ENCODE measurements at regions not wholly inside any gene's neighbourhood (a gene's known extent, or its start where the extent isn't known, plus 50 kb on each side); places are given as distances from the start of the nearest gene placed in this dataset.

DNA sequence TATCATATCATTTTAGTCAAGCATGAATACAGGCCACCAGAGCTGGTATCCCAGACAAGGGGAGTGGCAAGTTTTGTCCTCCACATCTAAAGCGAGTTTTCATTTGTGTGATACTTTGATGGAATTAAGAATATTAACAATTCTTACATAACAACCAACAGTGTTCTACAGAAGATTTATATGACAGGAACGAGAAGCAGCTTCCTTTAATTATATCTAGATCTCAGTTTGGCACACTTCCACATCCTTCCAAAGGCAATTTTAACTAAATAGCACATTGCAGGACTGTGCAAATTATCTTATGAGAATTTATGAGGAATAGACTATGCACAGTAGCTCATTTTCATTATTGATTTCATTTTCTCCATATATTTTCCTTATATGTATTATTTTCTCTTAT is 121.2 kb upstream of the GUCY1A1 start:
- no peak overlapping the region for H3K27ac ChIP-seq
- CTCF ChIA-PET: no interaction called here
- no peak for DNase-seq (ENCODE audit: low spot score)
- TF ChIP-seq, protein P1, sequence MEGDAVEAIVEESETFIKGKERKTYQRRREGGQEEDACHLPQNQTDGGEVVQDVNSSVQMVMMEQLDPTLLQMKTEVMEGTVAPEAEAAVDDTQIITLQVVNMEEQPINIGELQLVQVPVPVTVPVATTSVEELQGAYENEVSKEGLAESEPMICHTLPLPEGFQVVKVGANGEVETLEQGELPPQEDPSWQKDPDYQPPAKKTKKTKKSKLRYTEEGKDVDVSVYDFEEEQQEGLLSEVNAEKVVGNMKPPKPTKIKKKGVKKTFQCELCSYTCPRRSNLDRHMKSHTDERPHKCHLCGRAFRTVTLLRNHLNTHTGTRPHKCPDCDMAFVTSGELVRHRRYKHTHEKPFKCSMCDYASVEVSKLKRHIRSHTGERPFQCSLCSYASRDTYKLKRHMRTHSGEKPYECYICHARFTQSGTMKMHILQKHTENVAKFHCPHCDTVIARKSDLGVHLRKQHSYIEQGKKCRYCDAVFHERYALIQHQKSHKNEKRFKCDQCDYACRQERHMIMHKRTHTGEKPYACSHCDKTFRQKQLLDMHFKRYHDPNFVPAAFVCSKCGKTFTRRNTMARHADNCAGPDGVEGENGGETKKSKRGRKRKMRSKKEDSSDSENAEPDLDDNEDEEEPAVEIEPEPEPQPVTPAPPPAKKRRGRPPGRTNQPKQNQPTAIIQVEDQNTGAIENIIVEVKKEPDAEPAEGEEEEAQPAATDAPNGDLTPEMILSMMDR (conservative IDR thresholded peaks at IDR 0.05; ENCODE audit: low read depth): no peak
- POLR2A ChIA-PET (ENCODE audit: low non-redundant PET): no interaction called here

DNA sequence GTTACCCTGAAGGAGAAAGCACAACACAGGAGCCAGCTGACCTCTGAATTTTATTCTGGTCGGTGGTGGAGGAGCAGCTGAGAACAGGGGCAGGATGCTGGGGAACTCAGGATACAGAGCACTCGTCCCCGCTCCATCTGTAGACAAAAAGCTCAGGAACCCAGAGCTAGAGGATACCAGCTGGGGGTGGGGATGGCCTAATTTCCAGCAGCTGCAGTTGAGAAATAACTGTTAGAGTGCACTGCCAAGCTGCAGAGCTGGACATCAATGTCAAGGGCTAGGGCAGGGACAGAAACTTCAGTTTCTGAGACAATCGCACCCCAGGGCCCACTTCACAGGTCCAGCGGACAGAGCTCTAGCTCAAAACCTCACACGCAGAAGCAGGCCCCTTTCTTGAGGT is 122.1 kb upstream of the GUCY1A1 start:
- no peak overlapping the region for H3K27ac ChIP-seq
- ChIA-PET CTCF (no interaction called here), POLR2A (ENCODE audit: low non-redundant PET) (no interaction called here)
- TF ChIP-seq, protein P1 (conservative IDR thresholded peaks at IDR 0.05; ENCODE audit: low read depth): no peak
- no peak for DNase-seq (ENCODE audit: low spot score)

DNA sequence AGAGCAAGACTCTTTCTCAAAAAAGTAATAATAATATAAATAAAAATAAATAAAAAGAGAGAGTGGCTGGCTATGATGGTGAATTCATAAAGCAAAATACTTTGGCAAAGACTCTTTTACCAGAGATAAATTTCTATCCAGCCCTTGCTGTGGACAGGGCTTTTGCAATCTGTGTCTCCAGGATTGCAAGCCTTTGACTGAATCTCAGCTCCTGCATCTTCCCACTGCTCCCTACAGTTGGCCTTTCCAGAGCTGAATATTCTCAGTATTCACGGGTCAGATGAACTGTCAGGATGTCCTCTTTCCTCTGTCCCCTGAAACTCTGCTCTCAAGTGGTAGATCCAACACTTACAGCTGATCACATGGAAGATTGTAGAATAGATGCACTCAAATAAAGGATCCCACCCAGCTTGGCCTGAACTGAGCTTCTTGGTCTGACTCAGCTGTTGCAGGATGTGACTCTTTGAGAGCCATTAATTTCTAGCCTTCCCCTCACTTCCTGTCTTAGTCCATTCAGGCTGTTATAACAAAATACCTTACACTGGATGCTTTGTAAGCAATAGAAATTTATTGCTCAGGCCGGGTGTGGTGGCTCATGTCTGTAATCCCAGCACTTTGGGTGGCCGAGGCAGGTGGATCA is 123.4 kb upstream of the GUCY1A1 start:
- ChIA-PET POLR2A (ENCODE audit: low non-redundant PET) (no interaction called here), CTCF (no interaction called here)
- DNase-seq (ENCODE audit: low spot score): no peak
- TF ChIP-seq, protein P1 (conservative IDR thresholded peaks at IDR 0.05; ENCODE audit: low read depth): no peak
- H3K27ac ChIP-seq: no peak overlapping the region

DNA sequence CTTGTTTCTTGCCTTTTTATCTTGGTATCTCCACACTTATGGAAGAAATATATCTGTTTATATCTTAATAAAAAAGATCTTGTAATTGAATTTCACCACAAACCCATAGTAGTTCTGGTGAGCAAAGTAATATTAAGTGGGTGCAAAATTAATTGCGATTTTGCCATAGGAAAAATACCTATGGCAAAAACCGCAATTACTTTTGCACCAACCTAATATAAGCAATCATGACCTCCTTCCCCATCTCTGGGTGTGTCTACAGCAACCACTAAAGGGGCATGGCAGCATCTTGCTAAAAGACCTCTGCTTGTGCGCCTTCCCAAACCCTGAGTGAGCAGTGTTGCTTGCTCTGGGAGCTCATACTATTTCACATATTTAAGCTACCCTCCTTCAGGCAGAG is 124.2 kb upstream of the GUCY1A1 start:
- ChIA-PET CTCF (interaction anchor here (0.6 kb wide), 1 partner anchor 567 kb away, joined by 3 read pairs; no protein-coding TSS in a partner anchor), POLR2A (ENCODE audit: low non-redundant PET) (no interaction called here)
- DNase-seq (ENCODE audit: low spot score): no peak
- TF ChIP-seq, protein P1 (conservative IDR thresholded peaks at IDR 0.05; ENCODE audit: low read depth): no peak
- no peak overlapping the region for H3K27ac ChIP-seq

DNA sequence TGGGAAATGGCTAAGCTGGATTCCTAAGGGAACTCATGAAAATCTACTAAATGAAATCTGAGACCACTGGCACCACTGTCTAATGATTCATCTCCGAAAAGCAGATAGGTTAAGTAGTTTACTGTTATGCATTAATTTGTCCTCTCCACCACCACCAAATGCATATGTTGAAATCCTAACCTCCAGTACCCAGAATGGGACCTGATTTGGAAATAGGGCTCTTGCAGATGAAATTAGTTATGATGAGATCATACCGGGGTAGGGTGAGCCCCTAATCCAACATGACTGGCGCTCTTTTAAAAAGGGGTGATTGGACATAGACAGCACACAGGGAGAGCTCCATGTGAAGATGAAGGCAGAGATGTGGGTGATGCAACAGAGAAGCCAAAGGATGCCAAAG is 124.9 kb upstream of the GUCY1A1 start:
- ChIA-PET CTCF (interaction anchor here (0.6 kb wide), 1 partner anchor 567 kb away, joined by 3 read pairs; no protein-coding TSS in a partner anchor), POLR2A (ENCODE audit: low non-redundant PET) (no interaction called here)
- no peak overlapping the region for H3K27ac ChIP-seq
- no peak for DNase-seq (ENCODE audit: low spot score)
- TF ChIP-seq, protein P1 (conservative IDR thresholded peaks at IDR 0.05; ENCODE audit: low read depth): no peak

DNA sequence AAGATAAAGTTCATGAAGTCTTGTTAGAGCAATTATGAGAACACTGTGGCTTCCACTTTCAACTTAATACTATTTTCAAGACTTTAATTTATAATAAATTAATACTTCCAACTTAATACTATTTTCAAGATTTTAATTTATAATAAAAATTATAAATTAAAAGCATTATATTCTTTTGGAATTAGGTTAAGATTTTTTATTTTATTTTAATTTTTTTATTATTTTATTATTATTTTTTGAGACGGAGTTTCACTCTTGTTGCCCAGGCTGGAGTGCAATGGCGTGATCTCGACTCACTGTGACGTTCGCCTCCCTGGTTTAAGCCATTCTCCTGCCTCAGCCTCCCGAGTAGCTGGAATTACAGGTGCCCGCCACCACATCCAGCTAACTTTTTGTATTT is 126.0 kb upstream of the GUCY1A1 start:
- DNase-seq (ENCODE audit: low spot score): no peak
- POLR2A ChIA-PET (ENCODE audit: low non-redundant PET): no interaction called here
- CTCF ChIA-PET: no interaction called here
- H3K27ac ChIP-seq: no peak overlapping the region
- TF ChIP-seq, protein P1 (conservative IDR thresholded peaks at IDR 0.05; ENCODE audit: low read depth): no peak
